ENCODE measurements at regions not wholly inside any gene's neighbourhood (a gene's known extent, or its start where the extent isn't known, plus 50 kb on each side); places are given as distances from the start of the nearest gene placed in this dataset.

GRCh38 chr4:134001057-134001456, 200.5 kb downstream of the PABPC4L start:
- no peaks in the 10 kb centered on the region for H3K27me3 ChIP-seq
- H3K27ac ChIP-seq: no peak overlapping the region
- no peak for DNase-seq
- H3K9me3 ChIP-seq: no peaks in the 10 kb centered on the region
- TF ChIP-seq CTCF (IDR thresholded peaks at IDR 0.05 in 4 of 5, conservative IDR thresholded peaks at IDR 0.05 in 1 of 5) (no peak), POLR2A (IDR thresholded peaks at IDR 0.05) (no peak)
- ATAC-seq: no peak
- no peaks in the 10 kb centered on the region for H3K36me3 ChIP-seq
- H3K4me3 ChIP-seq: no peak overlapping the region
- in situ Hi-C loops (cut with MboI; ENCODE audit: low sequenced_read_pairs in 4 of 4) (no loop called here), intact Hi-C loops (cut with DNase I; ENCODE audit: low total_unique reads) (no loop called here)
- no peaks in the 10 kb centered on the region for H3K4me1 ChIP-seq

DNA sequence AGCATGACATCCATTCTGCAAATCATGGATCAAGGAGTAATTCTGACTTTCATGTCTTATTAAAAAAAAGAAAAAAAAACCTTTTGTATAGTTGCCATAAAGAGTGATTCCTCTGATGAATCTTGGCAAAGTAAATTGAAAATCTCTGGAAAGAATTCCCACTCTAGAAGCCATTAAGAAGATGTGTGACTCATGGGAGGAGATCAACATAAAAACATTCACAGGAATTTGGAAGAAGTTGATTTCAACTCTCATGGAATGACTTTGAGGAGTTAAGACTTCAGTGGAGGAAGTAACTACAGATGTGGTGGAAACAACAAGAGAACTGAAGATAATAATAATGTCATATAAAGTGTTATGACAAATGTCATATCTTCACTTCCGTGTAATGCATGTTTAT, 204.2 kb downstream of the PABPC4L start:
- in situ Hi-C loops (cut with MboI; ENCODE audit: low sequenced_read_pairs in 4 of 4) (no loop called here), intact Hi-C loops (cut with DNase I; ENCODE audit: low total_unique reads) (no loop called here)
- Histone ChIP-seq H3K9me3 (no peaks in the 10 kb centered on the region), H3K27ac (no peak overlapping the region), H3K4me3 (no peak overlapping the region), H3K4me1 (no peaks in the 10 kb centered on the region), H3K36me3 (no peaks in the 10 kb centered on the region), H3K27me3 (no peaks in the 10 kb centered on the region)
- no peak for DNase-seq
- no peak for ATAC-seq
- TF ChIP-seq POLR2A (IDR thresholded peaks at IDR 0.05) (no peak), CTCF (IDR thresholded peaks at IDR 0.05 in 4 of 5, conservative IDR thresholded peaks at IDR 0.05 in 1 of 5) (no peak)

GRCh38 chr4:133996431-133997121, 205.0 kb downstream of the PABPC4L start:
- intact Hi-C loops (cut with DNase I; ENCODE audit: low total_unique reads): no loop called here
- no peak for ATAC-seq
- H3K9me3 ChIP-seq: no peaks in the 10 kb centered on the region
- H3K27me3 ChIP-seq: no peaks in the 10 kb centered on the region
- H3K4me3 ChIP-seq: no peak overlapping the region
- in situ Hi-C loops (cut with MboI; ENCODE audit: low sequenced_read_pairs in 4 of 4): no loop called here
- no peaks in the 10 kb centered on the region for H3K36me3 ChIP-seq
- H3K4me1 ChIP-seq: no peaks in the 10 kb centered on the region
- DNase-seq: no peak
- TF ChIP-seq POLR2A (IDR thresholded peaks at IDR 0.05) (no peak), CTCF (IDR thresholded peaks at IDR 0.05 in 4 of 5, conservative IDR thresholded peaks at IDR 0.05 in 1 of 5) (no peak)
- H3K27ac ChIP-seq: no peak overlapping the region

- DNase-seq (no peak), ATAC-seq (no peak)
- Histone ChIP-seq H3K27me3 (no peaks in the 10 kb centered on the region), H3K4me1 (no peaks in the 10 kb centered on the region), H3K36me3 (no peaks in the 10 kb centered on the region), H3K4me3 (no peak overlapping the region), H3K27ac (no peak overlapping the region), H3K9me3 (no peaks in the 10 kb centered on the region)
- in situ Hi-C loops (cut with MboI; ENCODE audit: low sequenced_read_pairs in 4 of 4): no loop called here
- intact Hi-C loops (cut with DNase I; ENCODE audit: low total_unique reads): no loop called here
- TF ChIP-seq CTCF (IDR thresholded peaks at IDR 0.05 in 4 of 5, conservative IDR thresholded peaks at IDR 0.05 in 1 of 5) (no peak), POLR2A (IDR thresholded peaks at IDR 0.05) (no peak)
These were observed 206.2 kb downstream of the PABPC4L start for GRCh38 chr4:133995243-133995960.
